Endothelial cell of umbilical vein (primary cell): ENCODE measurements at regions not wholly inside any gene's neighbourhood (a gene's known extent, or its start where the extent isn't known, plus 50 kb on each side); places are given as distances from the start of the nearest gene placed in this dataset.

Experiments
- BruUV-seq: library from RNA; stranded (reverse); fragments of 400-500 nt; replicated peaks from 2 replicates; lab custom pipeline; 2021; lab: Mats Ljungman, UMichigan
- CTCF ChIA-PET: fragments of 300-600, 350-600 bp; sonication (Branson Sonifier 250); formaldehyde crosslinking; loops from one replicate; lab custom pipeline; 2021; ENCODE audit warnings: antibody characterized with exemption, inconsistent platforms; lab: Charles Lee
- POLR2A ChIA-PET: fragments of 300-600, 350-600 bp; sonication (Branson Sonifier 250); formaldehyde crosslinking; loops from one replicate; lab custom pipeline; 2021; ENCODE audit warnings: antibody characterized with exemption, inconsistent platforms; lab: Charles Lee
- DNase-seq: peaks from one replicate; pipeline ENCODE4 v3.0.0-alpha.2; 2011; ENCODE audit warnings: low read depth, low spot score
- FAIRE-seq: peaks from 2 replicates; lab custom pipeline; 2011; peaks lifted over from hg19 to GRCh38; lab: Jason Lieb, UNC
- H2AFZ ChIP-seq: 2 replicates; pipeline ENCODE4 v1.6.0; 2012; ENCODE audit warnings: low read depth, low read length, control low read depth, inconsistent platforms
- H3K27ac ChIP-seq: 2 replicates; pipeline ENCODE4 v1.5.1; 2011; ENCODE audit warnings: low read depth, mild to moderate bottlenecking, control low read depth, low read length, moderate library complexity; ENCODE audit not compliant: insufficient read depth
- H3K27me3 ChIP-seq, 2 experiments: 2 replicates each; pipeline versions ENCODE4 v1.6.0 to v1.6.1; 2011; ENCODE audit warnings: low read length in 2 of 2, mixed read lengths in 1 of 2; ENCODE audit not compliant: control insufficient read depth in 2 of 2, insufficient read depth in 2 of 2
- H3K36me3 ChIP-seq, 2 experiments: 2 replicates in 1 of 2; 3 replicates in 1 of 2; pipeline ENCODE4 v1.5.1; 2011; ENCODE audit warnings: low read length in 2 of 2, mild to moderate bottlenecking in 1 of 2, moderate library complexity in 1 of 2; ENCODE audit not compliant: control insufficient read depth in 2 of 2, insufficient read depth in 2 of 2; ENCODE audit errors: extremely low read depth in 1 of 2
- H3K4me1 ChIP-seq: 3 replicates; pipeline ENCODE4 v1.5.1; 2011; ENCODE audit warnings: mild to moderate bottlenecking, low read length; ENCODE audit not compliant: control insufficient read depth, insufficient read depth; ENCODE audit errors: extremely low read depth
- H3K4me2 ChIP-seq: 2 replicates; pipeline ENCODE4 v1.6.1; 2011; ENCODE audit warnings: low read length, control low read depth, mixed read lengths; ENCODE audit not compliant: insufficient read depth
- H3K4me3 ChIP-seq, 3 experiments: fragments of 200-600 bp in 1 of 3; sonication (generic), shearing (Covaris generic) in 1 of 3; replicated peaks in 1 of 3; 2 replicates each; pipeline ENCODE4 v1.5.1; 2011 to 2016; ENCODE audit warnings: control low read depth in 3 of 3, low read length in 3 of 3, mild to moderate bottlenecking in 2 of 3, inconsistent platforms in 1 of 3, low read depth in 1 of 3, moderate library complexity in 1 of 3; ENCODE audit not compliant: insufficient read depth in 1 of 3
- H3K79me2 ChIP-seq: 2 replicates; pipeline ENCODE4 v1.6.0; 2012; ENCODE audit warnings: low read length, inconsistent platforms; ENCODE audit not compliant: control insufficient read depth, insufficient read depth
- H3K9ac ChIP-seq: replicated peaks from 2 replicates; pipeline ENCODE3; 2011; ENCODE audit warnings: low read length, control low read depth; ENCODE audit not compliant: insufficient read depth; ENCODE audit errors: extremely low read depth
- H3K9me1 ChIP-seq: replicated peaks from 3 replicates; pipeline ENCODE4 v1.6.0; 2011; ENCODE audit warnings: mild to moderate bottlenecking, low read length; ENCODE audit not compliant: control insufficient read depth, insufficient read depth; ENCODE audit errors: extremely low read depth
- H3K9me3 ChIP-seq: replicated peaks from 2 replicates; pipeline ENCODE4 v1.5.1; 2012; ENCODE audit warnings: low read length, inconsistent platforms; ENCODE audit not compliant: control insufficient read depth, insufficient read depth
- H4K20me1 ChIP-seq: replicated peaks from 2 replicates; pipeline ENCODE3; 2011; ENCODE audit warnings: mild to moderate bottlenecking, low read length; ENCODE audit not compliant: control insufficient read depth, insufficient read depth; ENCODE audit errors: extremely low read depth
- CTCF ChIP-seq, 2 donors: IDR thresholded peaks; 1 replicate in 1 of 2; 2 replicates in 1 of 2; pipeline ENCODE4 v1.5.1; 2011; ENCODE audit warnings: low read length in 2 of 2, mild to moderate bottlenecking in 2 of 2, moderate library complexity in 2 of 2, control low read depth in 1 of 2, inconsistent platforms in 1 of 2, low read depth in 1 of 2; ENCODE audit not compliant: insufficient read depth in 1 of 2; ENCODE audit errors: extremely low read depth in 1 of 2
- EZH2 ChIP-seq: IDR thresholded peaks from 2 replicates; pipeline ENCODE4 v1.6.1; 2012; ENCODE audit warnings: borderline replicate concordance, low read depth, mild to moderate bottlenecking, moderate library complexity, low read length, inconsistent platforms; ENCODE audit not compliant: severe bottlenecking
- FOS ChIP-seq: IDR thresholded peaks from 2 replicates; pipeline ENCODE4 v1.6.1; 2011; ENCODE audit warnings: mild to moderate bottlenecking, low read length, moderate library complexity, borderline replicate concordance; ENCODE audit not compliant: insufficient read depth
- GATA2 ChIP-seq: IDR thresholded peaks from 2 replicates; pipeline ENCODE4 v1.7.0; 2011; ENCODE audit warnings: low read depth, mild to moderate bottlenecking, moderate library complexity, mixed read lengths, low read length; ENCODE audit not compliant: insufficient read length, insufficient read depth
- JUN ChIP-seq: IDR thresholded peaks from 2 replicates; pipeline ENCODE4 v1.6.1; 2011; ENCODE audit warnings: borderline replicate concordance, low read depth; ENCODE audit not compliant: insufficient read length, insufficient read depth
- MAX ChIP-seq: IDR thresholded peaks from 2 replicates; pipeline ENCODE4 v1.6.1; 2011; ENCODE audit not compliant: insufficient read depth, insufficient read length
- MYC ChIP-seq: IDR thresholded peaks from one replicate; pipeline ENCODE4 v1.6.1; 2011; ENCODE audit warnings: mild to moderate bottlenecking, low read depth, low read length
- POLR2A ChIP-seq: IDR thresholded peaks from 2 replicates; pipeline ENCODE4 v1.6.1; 2012; ENCODE audit warnings: low read depth, mild to moderate bottlenecking, control low read depth, low read length
- POLR2AphosphoS5 ChIP-seq: IDR thresholded peaks from 2 replicates; pipeline ENCODE4 v1.6.1; 2012; ENCODE audit warnings: low read depth, mild to moderate bottlenecking, control low read depth, low read length, moderate library complexity; ENCODE audit not compliant: insufficient read depth
- dilution Hi-C: fragments of 300-500 bp; cut with MboI; formaldehyde crosslinking; loops from one replicate; pipeline ENCODE4 v1.15.0; 2019; ENCODE audit warnings: low sequenced_read_pairs; ENCODE audit not compliant: extremely low pct_ligation_motif_present
- intact Hi-C: fragments of 100-400 bp; cut with micrococcal nuclease; formaldehyde crosslinking; loops from one replicate; pipeline ENCODE4 v1.10.0; 2022

DNA sequence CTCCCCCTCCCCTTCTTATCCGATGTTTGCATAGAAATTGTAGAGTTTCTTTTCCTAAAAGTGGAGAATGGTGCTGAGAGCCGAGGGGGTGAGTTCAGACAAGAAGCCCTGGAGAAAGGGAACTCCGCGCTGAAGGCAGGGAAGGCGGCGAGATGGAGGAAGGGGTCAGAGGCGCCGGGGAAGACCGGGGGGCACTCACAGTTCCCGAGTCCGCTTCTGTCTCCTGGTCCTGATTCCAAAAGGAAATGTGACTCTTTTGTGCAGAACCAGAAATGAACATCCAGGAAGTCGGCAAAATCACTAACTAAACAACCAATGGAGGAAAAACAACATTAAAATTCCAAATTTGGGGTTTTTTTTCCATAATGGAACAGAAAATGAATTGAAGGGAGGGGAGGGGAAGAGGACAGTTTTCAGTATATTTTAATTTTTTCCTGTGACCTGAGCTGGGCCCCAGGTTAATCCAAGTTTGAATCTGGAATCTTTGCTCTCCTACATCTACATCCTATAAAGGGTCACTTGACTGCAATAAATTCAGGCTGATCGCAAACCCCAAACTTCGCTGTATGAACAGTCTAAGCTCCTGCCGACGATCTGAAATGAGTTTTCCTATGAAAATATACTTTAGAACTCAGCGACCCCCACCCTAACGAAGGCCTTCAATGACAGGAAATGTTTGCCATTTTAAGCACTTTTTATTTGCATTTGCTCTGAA is 252.3 kb downstream of the C16orf95 start:
- Histone ChIP-seq H3K27me3 (no peaks in the 10 kb centered on the region), H3K9me1 (no peaks in the 10 kb centered on the region), H3K4me2 (peak overlapping the region; percentile 94), H3K79me2 (peaks cover 21% of the 10 kb centered on the region), H4K20me1 (no peaks in the 10 kb centered on the region), H3K27ac (peak overlapping the region; percentile 92), H3K4me3 (peak overlapping the region; percentile 43 to 93 (median 60)), H3K9ac (peak overlapping the region; percentile 93), H3K36me3 (no peaks in the 10 kb centered on the region), H3K4me1 (peaks cover 48% of the 10 kb centered on the region), H2AFZ (peak overlapping the region; percentile 80), H3K9me3 (no peaks in the 10 kb centered on the region)
- TF ChIP-seq MYC (no peak), CTCF (IDR thresholded peaks at IDR 0.05; ENCODE audit: extremely low read depth in 1 of 2, insufficient read depth in 1 of 2, low read depth in 1 of 2, low read length in 2 of 2) (no peak), JUN (no peak), POLR2AphosphoS5 (peak; percentile 28), MAX (no peak), EZH2 (no peak), POLR2A (peak; percentile 19), GATA2 (no peak), FOS (no peak)
- ChIA-PET POLR2A (no interaction called here), CTCF (interaction anchor here (0.7 to 2.2 kb wide), 5 partner anchors 12 to 501 kb away, joined by 3 to 21 read pairs (median 10); no protein-coding TSS in a partner anchor)
- intact Hi-C loops (loop anchor here (1.0 to 10.0 kb wide), 7 partner anchors 12 to 383 kb away; partner anchors contain the start of gene FBXO31), dilution Hi-C loops (no loop called here)
- DNase-seq (peak; percentile 68), FAIRE-seq (no peak)
- TSS peak; percentile 91 for BruUV-seq
